Coronary artery (tissue), 2 donors: ENCODE measurements at regions not wholly inside any gene's neighbourhood (a gene's known extent, or its start where the extent isn't known, plus 50 kb on each side); places are given as distances from the start of the nearest gene placed in this dataset.

ENCODE experiments used
- DNase-seq: peaks from one replicate; pipeline ENCODE4 v3.0.0-alpha.2; 2017; ENCODE audit warnings: low spot score
- H3K27ac ChIP-seq, 2 donors: fragments of 200-600 bp; sonication (generic); one replicate each; pipeline ENCODE4 v1.5.1; 2016 to 2019
- H3K4me3 ChIP-seq: fragments of 200-600 bp; sonication (generic); 2 replicates; pipeline ENCODE4 v1.5.1; 2016; ENCODE audit warnings: mild to moderate bottlenecking, moderate library complexity
- CTCF ChIP-seq: fragments of 200-600 bp; sonication (generic); IDR thresholded peaks from one replicate; pipeline ENCODE4 v1.5.1; 2019; ENCODE audit warnings: antibody characterized with exemption

- H3K4me3 ChIP-seq: no peak overlapping the region
- peak overlapping the region in 1 of 2 donors; percentile 1 for H3K27ac ChIP-seq
- no peak for DNase-seq
- TF ChIP-seq CTCF: no peak
Observed at GRCh38 chr11:97739932-97740800, 1280.6 kb upstream of the CNTN5 start.

- peak overlapping the region in 1 of 2 donors; percentile 1 for H3K27ac ChIP-seq
- no peak for TF ChIP-seq CTCF
- no peak overlapping the region for H3K4me3 ChIP-seq
Observed at GRCh38 chr11:97740801-97741151, 1280.0 kb upstream of the CNTN5 start.

GRCh38 chr11:97742717-97743116 lies 1278.0 kb upstream of the CNTN5 start:
- no peak for DNase-seq
- Histone ChIP-seq H3K27ac (no peak overlapping the region), H3K4me3 (no peak overlapping the region)
- TF ChIP-seq CTCF: no peak

More at GRCh38 chr11:97740801-97741151, 1280.0 kb upstream of the CNTN5 start:
- DNase-seq: no peak

GRCh38 chr11:97743205-97743742 lies 1277.5 kb upstream of the CNTN5 start:
- no peak for TF ChIP-seq CTCF
- no peak overlapping the region for H3K27ac ChIP-seq
- H3K4me3 ChIP-seq: no peak overlapping the region
- DNase-seq: no peak

GRCh38 chr11:97745515-97746050 lies 1275.2 kb upstream of the CNTN5 start:
- no peak overlapping the region for H3K4me3 ChIP-seq
- no peak overlapping the region for H3K27ac ChIP-seq
- no peak for TF ChIP-seq CTCF
- DNase-seq: no peak

- no peak for DNase-seq
- Histone ChIP-seq H3K4me3 (no peak overlapping the region), H3K27ac (no peak overlapping the region)
- TF ChIP-seq CTCF: no peak
Observed at GRCh38 chr11:97746818-97747217, 1273.9 kb upstream of the CNTN5 start.

- DNase-seq: no peak
- Histone ChIP-seq H3K4me3 (no peak overlapping the region), H3K27ac (no peak overlapping the region)
- TF ChIP-seq CTCF: no peak
Observed at GRCh38 chr11:97751405-97751804, 1269.3 kb upstream of the CNTN5 start.
